Osteoblast (primary cell): ENCODE measurements at regions not wholly inside any gene's neighbourhood (a gene's known extent, or its start where the extent isn't known, plus 50 kb on each side); places are given as distances from the start of the nearest gene placed in this dataset.

Experiments
- DNase-seq: peaks from one replicate; pipeline ENCODE4 v3.0.0; 2011; ENCODE audit warnings: low spot score, mixed read lengths; ENCODE audit not compliant: insufficient read length; ENCODE audit errors: missing footprints
- H2AFZ ChIP-seq: 2 replicates; pipeline ENCODE4 v1.6.0; 2011; ENCODE audit warnings: mild to moderate bottlenecking, low read length
- H3K27ac ChIP-seq: 2 replicates; pipeline ENCODE4 v1.5.1; 2011; ENCODE audit warnings: mild to moderate bottlenecking, low read depth, low read length, moderate library complexity
- H3K27me3 ChIP-seq: 2 replicates; pipeline ENCODE4 v1.6.0; 2012; ENCODE audit warnings: mild to moderate bottlenecking, control low read depth, inconsistent platforms, low read length, moderate library complexity; ENCODE audit not compliant: insufficient read depth
- H3K36me3 ChIP-seq: 2 replicates; pipeline ENCODE4 v1.5.1; 2011; ENCODE audit warnings: mild to moderate bottlenecking, low read length, control low read depth, moderate library complexity; ENCODE audit not compliant: insufficient read depth
- H3K4me1 ChIP-seq: 2 replicates; pipeline ENCODE4 v1.5.1; 2011; ENCODE audit warnings: mild to moderate bottlenecking, low read length, control low read depth, moderate library complexity; ENCODE audit not compliant: insufficient read depth
- H3K4me2 ChIP-seq: 2 replicates; pipeline ENCODE4 v1.6.0; 2011; ENCODE audit warnings: mild to moderate bottlenecking, low read length; ENCODE audit not compliant: insufficient read depth
- H3K4me3 ChIP-seq: fragments of 200-600 bp; sonication (generic); 3 replicates; pipeline ENCODE4 v1.5.1; 2012; ENCODE audit warnings: mild to moderate bottlenecking, low read length, inconsistent platforms; ENCODE audit not compliant: insufficient read depth
- H3K79me2 ChIP-seq: 2 replicates; pipeline ENCODE4 v1.6.0; 2012; ENCODE audit warnings: mild to moderate bottlenecking, low read length, control low read depth, inconsistent platforms; ENCODE audit not compliant: insufficient read depth
- H3K9me3 ChIP-seq: 2 replicates; pipeline ENCODE4 v1.5.1; 2011; ENCODE audit warnings: low read depth, low read length, control low read depth
- H4K20me1 ChIP-seq: 2 replicates; pipeline ENCODE4 v1.6.0; 2012; ENCODE audit warnings: mild to moderate bottlenecking, low read length, control low read depth; ENCODE audit not compliant: insufficient read depth
- TF ChIP-seq, protein P1 (sequence below): IDR thresholded peaks from 2 replicates; pipeline ENCODE4 v1.5.1; 2011; ENCODE audit warnings: mild to moderate bottlenecking, low read depth, low read length, moderate library complexity; ENCODE audit errors: extremely low read depth

DNA sequence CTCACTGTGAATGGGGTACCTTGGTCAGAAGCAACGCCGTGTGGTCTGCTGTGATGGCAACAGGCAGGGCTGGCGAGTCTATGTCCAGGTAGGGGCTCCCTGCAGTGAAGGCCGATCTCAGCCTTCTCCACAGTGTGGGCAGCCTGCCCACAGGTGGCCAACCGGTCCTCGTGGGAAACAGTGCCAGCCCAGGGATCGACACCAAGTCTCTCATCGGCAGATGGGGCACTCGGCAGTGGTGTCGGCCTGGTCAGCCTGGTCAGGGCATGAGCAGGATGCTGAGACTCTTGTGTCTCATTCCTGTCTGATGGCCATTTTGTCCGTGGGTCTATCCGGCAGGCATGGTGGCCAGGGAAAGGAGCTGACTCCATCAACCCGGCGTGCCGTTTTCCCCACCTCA is 92.2 kb downstream of the TNFRSF13B start:
- Histone ChIP-seq H3K9me3 (peaks cover 3% of the 10 kb centered on the region), H3K27ac (no peak overlapping the region)

DNA sequence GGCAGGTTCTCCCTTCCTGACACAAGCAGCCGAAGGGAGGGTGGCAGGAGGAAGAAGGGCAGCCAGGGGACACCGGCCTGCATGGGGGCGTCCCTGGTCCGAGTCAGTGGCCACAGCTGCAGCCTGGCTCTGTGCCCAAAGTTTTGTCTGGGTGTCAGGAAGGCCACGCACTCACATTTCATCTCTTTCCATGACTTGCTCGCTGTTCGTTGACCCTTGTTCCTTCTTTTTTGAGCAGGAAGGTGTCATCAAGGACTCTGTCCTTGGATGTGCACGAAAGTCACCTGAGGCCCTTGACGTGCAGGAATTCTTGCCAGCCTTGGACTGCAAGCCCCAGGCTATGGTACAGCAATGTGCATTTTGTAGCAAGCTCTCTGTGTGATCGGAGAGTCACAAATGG is 93.3 kb downstream of the TNFRSF13B start:
- DNase-seq, result no peak
- Histone ChIP-seq H3K4me2 (no peak overlapping the region), H3K27me3 (no peaks in the 10 kb centered on the region), H4K20me1 (no peaks in the 10 kb centered on the region), H3K79me2 (no peaks in the 10 kb centered on the region), H3K4me1 (no peaks in the 10 kb centered on the region), H2AFZ (no peak overlapping the region), H3K27ac (no peak overlapping the region), H3K9me3 (peaks cover 3% of the 10 kb centered on the region), H3K36me3 (no peaks in the 10 kb centered on the region), H3K4me3 (no peak overlapping the region)
- TF ChIP-seq, protein P1, sequence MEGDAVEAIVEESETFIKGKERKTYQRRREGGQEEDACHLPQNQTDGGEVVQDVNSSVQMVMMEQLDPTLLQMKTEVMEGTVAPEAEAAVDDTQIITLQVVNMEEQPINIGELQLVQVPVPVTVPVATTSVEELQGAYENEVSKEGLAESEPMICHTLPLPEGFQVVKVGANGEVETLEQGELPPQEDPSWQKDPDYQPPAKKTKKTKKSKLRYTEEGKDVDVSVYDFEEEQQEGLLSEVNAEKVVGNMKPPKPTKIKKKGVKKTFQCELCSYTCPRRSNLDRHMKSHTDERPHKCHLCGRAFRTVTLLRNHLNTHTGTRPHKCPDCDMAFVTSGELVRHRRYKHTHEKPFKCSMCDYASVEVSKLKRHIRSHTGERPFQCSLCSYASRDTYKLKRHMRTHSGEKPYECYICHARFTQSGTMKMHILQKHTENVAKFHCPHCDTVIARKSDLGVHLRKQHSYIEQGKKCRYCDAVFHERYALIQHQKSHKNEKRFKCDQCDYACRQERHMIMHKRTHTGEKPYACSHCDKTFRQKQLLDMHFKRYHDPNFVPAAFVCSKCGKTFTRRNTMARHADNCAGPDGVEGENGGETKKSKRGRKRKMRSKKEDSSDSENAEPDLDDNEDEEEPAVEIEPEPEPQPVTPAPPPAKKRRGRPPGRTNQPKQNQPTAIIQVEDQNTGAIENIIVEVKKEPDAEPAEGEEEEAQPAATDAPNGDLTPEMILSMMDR, result no peak

More for the DNA sequence above, 92.2 kb downstream of the TNFRSF13B start:
- Histone ChIP-seq H3K4me1 (no peaks in the 10 kb centered on the region), H2AFZ (no peak overlapping the region), H3K4me3 (no peak overlapping the region), H3K36me3 (no peaks in the 10 kb centered on the region), H3K27me3 (no peaks in the 10 kb centered on the region), H4K20me1 (no peaks in the 10 kb centered on the region), H3K79me2 (no peaks in the 10 kb centered on the region), H3K4me2 (no peak overlapping the region)
- TF ChIP-seq, protein P1, result no peak
- DNase-seq, result no peak

DNA sequence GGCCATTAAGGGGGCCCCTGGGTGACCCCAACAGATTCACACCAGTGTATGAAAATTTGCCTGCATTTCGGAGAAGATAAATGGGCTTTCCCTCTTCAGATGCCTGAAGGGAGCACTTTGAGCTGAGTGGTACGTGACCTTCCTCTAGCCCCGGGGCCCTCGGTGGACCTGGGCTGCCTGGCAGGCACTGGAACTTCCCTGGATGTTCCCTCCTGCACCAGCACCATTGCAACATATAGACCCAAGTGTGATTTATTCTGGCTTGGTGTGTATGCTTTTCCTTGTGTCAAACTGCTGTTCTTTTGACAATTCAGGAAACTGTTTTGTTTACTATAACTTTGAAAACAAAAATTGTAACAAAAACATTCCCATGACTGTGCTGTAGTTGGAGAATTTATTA is 93.8 kb downstream of the TNFRSF13B start:
- H2AFZ ChIP-seq, result no peak overlapping the region
- no peaks in the 10 kb centered on the region for H3K27me3 ChIP-seq
- TF ChIP-seq, protein P1, result no peak
- H3K27ac ChIP-seq, result no peak overlapping the region
- peak; percentile 62 for DNase-seq
- H3K79me2 ChIP-seq, result no peaks in the 10 kb centered on the region
- no peaks in the 10 kb centered on the region for H4K20me1 ChIP-seq
- H3K9me3 ChIP-seq, result peaks cover 3% of the 10 kb centered on the region
- no peaks in the 10 kb centered on the region for H3K4me1 ChIP-seq
- no peak overlapping the region for H3K4me2 ChIP-seq
- no peaks in the 10 kb centered on the region for H3K36me3 ChIP-seq
- H3K4me3 ChIP-seq, result no peak overlapping the region

DNA sequence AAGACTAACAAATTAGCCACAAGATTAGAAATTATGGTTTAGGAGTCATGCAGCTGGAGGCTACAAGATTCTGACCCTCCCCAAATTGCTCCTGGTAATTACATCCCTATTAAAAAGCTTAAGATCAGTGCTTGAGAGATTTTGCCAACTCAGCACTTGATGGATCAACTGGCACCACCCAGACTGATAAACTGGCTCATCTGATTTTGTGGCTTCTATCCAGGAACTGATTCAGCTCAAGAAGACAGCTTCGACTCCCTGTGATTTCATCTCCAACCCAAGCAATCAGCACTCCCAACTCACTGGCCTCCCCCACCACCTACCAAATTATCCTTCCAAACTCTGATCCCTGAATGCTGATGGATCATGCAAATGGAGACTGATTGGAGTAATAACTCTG is 94.8 kb downstream of the TNFRSF13B start:
- H3K9me3 ChIP-seq, result peaks cover 3% of the 10 kb centered on the region
- H3K27me3 ChIP-seq, result no peaks in the 10 kb centered on the region

More for the DNA sequence above, 94.8 kb downstream of the TNFRSF13B start:
- DNase-seq, result peak; percentile 62
- Histone ChIP-seq H2AFZ (no peak overlapping the region), H3K4me2 (no peak overlapping the region), H3K27ac (no peak overlapping the region), H3K36me3 (no peaks in the 10 kb centered on the region), H3K4me3 (no peak overlapping the region), H4K20me1 (no peaks in the 10 kb centered on the region), H3K79me2 (no peaks in the 10 kb centered on the region), H3K4me1 (no peaks in the 10 kb centered on the region)
- TF ChIP-seq, protein P1, result no peak
